ENCODE measurements at regions not wholly inside any gene's neighbourhood (a gene's known extent, or its start where the extent isn't known, plus 50 kb on each side); places are given as distances from the start of the nearest gene placed in this dataset.
"Not testable (repeated sequence)": the region's sequence is repeated elsewhere in the genome, so short reads cannot be mapped to it uniquely, and the experiment has no call there.

GRCh38 chr21:19145682-19146293 lies 742.2 kb upstream of the TMPRSS15 start:
- Mint-ChIP-seq H3K27me3 (no peaks in the 10 kb centered on the region), H3K4me1 (no peaks in the 10 kb centered on the region), H3K9me3 (peaks cover 15% of the 10 kb centered on the region), H3K36me3 (ENCODE audit: low read depth) (no peaks in the 10 kb centered on the region), H3K4me3 (no peak overlapping the region), H3K27ac (no peak overlapping the region)
- no peak for DNase-seq
- ChIA-PET CTCF (no interaction called here), POLR2A (no interaction called here)

- ChIA-PET CTCF (no interaction called here), POLR2A (no interaction called here)
- DNase-seq = no peak
- no peaks in the 10 kb centered on the region for H3K36me3 Mint-ChIP-seq (ENCODE audit: low read depth)
- H3K9me3 Mint-ChIP-seq = peaks cover 10% of the 10 kb centered on the region
- no peak overlapping the region for H3K4me3 Mint-ChIP-seq
- H3K27ac Mint-ChIP-seq = no peak overlapping the region
- H3K27me3 Mint-ChIP-seq = no peaks in the 10 kb centered on the region
- no peaks in the 10 kb centered on the region for H3K4me1 Mint-ChIP-seq
Observed at GRCh38 chr21:19148056-19148455, 744.5 kb upstream of the TMPRSS15 start.

DNA sequence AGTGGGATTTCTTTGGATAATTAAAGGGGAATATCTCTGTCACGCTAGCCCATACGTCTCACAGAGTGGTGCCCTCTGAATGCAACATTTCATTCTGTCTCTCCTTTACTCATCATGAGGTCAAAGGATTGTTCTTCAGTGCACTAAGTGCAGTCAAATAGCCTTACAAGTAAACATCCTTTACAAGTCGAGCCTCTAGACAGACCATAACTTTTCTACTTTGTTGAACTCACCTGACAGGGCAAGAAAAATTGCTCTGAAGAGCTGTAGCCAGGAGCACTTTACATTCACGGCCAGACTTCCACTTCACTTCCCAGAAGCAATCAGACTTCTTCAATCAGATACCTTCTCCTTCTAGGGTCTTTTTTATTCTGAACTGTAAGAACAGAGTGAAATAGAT lies 768.0 kb upstream of the TMPRSS15 start:
- no peaks in the 10 kb centered on the region for H3K36me3 Mint-ChIP-seq (ENCODE audit: low read depth)
- CTCF ChIA-PET = no interaction called here
- no peak overlapping the region for H3K27ac Mint-ChIP-seq
- H3K9me3 Mint-ChIP-seq = peaks cover 14% of the 10 kb centered on the region
- POLR2A ChIA-PET = no interaction called here
- no peaks in the 10 kb centered on the region for H3K4me1 Mint-ChIP-seq
- no peak overlapping the region for H3K4me3 Mint-ChIP-seq
- H3K27me3 Mint-ChIP-seq = no peaks in the 10 kb centered on the region
- DNase-seq = no peak

GRCh38 chr21:19181604-19182140 lies 778.1 kb upstream of the TMPRSS15 start:
- no peak for DNase-seq
- CTCF ChIA-PET = no interaction called here
- no peak overlapping the region for H3K4me3 Mint-ChIP-seq
- no peaks in the 10 kb centered on the region for H3K36me3 Mint-ChIP-seq (ENCODE audit: low read depth)
- no peaks in the 10 kb centered on the region for H3K27me3 Mint-ChIP-seq
- H3K4me1 Mint-ChIP-seq = no peaks in the 10 kb centered on the region
- POLR2A ChIA-PET = no interaction called here
- H3K9me3 Mint-ChIP-seq = peaks cover 19% of the 10 kb centered on the region
- no peak overlapping the region for H3K27ac Mint-ChIP-seq

DNA sequence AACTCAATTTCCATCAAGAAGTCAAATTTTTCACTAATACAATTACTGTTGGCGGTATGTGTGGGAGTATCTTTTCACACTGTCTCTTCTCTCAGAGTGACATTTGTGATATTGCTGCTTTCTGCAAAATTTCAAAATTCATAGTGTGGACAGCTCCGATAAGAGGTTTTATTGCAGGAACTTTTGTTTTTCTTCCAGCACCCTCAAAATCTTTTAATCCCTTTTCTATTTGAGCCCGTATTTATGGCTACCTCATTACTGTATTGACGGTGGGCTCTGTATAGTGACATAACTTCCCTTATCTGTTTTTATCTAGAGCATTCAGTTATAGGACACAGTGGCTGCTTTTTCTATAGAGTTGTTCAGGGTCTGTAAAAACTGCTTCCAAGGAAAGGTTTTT lies 794.4 kb upstream of the TMPRSS15 start:
- Mint-ChIP-seq H3K4me3 (no peak overlapping the region), H3K9me3 (peaks cover 23% of the 10 kb centered on the region), H3K27ac (no peak overlapping the region), H3K36me3 (ENCODE audit: low read depth) (no peaks in the 10 kb centered on the region), H3K4me1 (no peaks in the 10 kb centered on the region), H3K27me3 (no peaks in the 10 kb centered on the region)
- ChIA-PET CTCF (no interaction called here), POLR2A (no interaction called here)
- DNase-seq = no peak

GRCh38 chr21:19198801-19199200 lies 795.2 kb upstream of the TMPRSS15 start:
- ChIA-PET CTCF (no interaction called here), POLR2A (no interaction called here)
- Mint-ChIP-seq H3K36me3 (ENCODE audit: low read depth) (no peaks in the 10 kb centered on the region), H3K4me3 (no peak overlapping the region), H3K9me3 (peaks cover 23% of the 10 kb centered on the region), H3K4me1 (no peaks in the 10 kb centered on the region), H3K27me3 (no peaks in the 10 kb centered on the region), H3K27ac (no peak overlapping the region)
- DNase-seq = no peak

DNA sequence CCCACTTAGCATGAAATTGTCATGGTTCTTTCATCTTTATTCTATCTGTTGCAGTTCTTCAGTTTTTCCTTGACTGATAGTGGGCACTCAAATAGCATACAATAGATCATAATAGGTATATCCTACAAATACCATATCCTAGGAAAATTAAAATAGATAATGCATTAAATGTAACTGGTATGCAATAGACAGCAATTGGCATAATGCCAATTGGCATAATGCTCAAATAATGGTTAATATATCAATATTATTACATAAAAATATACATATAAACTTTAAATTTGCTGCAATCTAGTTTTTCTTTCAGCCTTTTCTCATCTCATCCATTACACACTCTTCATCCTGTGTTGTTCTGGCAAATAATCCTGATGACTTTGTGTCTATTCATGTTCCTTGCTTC lies 814.6 kb upstream of the TMPRSS15 start:
- Mint-ChIP-seq H3K9me3 (peaks cover 17% of the 10 kb centered on the region), H3K4me1 (no peaks in the 10 kb centered on the region), H3K4me3 (no peak overlapping the region), H3K27ac (no peak overlapping the region), H3K27me3 (no peaks in the 10 kb centered on the region), H3K36me3 (ENCODE audit: low read depth) (no peaks in the 10 kb centered on the region)
- no peak for DNase-seq
- CTCF ChIA-PET = no interaction called here
- POLR2A ChIA-PET = no interaction called here

- no peak overlapping the region for H3K4me3 Mint-ChIP-seq
- ChIA-PET CTCF (no interaction called here), POLR2A (no interaction called here)
- H3K36me3 Mint-ChIP-seq (ENCODE audit: low read depth) = no peaks in the 10 kb centered on the region
- no peaks in the 10 kb centered on the region for H3K4me1 Mint-ChIP-seq
- peaks cover 15% of the 10 kb centered on the region for H3K9me3 Mint-ChIP-seq
- H3K27me3 Mint-ChIP-seq = no peaks in the 10 kb centered on the region
- H3K27ac Mint-ChIP-seq = no peak overlapping the region
- no peak for DNase-seq
Observed at GRCh38 chr21:19224090-19224489, 820.5 kb upstream of the TMPRSS15 start.

GRCh38 chr21:19228226-19228625 lies 824.6 kb upstream of the TMPRSS15 start:
- ChIA-PET POLR2A (no interaction called here), CTCF (no interaction called here)
- H3K4me3 Mint-ChIP-seq = no peak overlapping the region
- no peak for DNase-seq
- H3K9me3 Mint-ChIP-seq = peaks cover 18% of the 10 kb centered on the region
- no peak overlapping the region for H3K27ac Mint-ChIP-seq
- H3K27me3 Mint-ChIP-seq = no peaks in the 10 kb centered on the region
- no peaks in the 10 kb centered on the region for H3K4me1 Mint-ChIP-seq
- no peaks in the 10 kb centered on the region for H3K36me3 Mint-ChIP-seq (ENCODE audit: low read depth)

- H3K4me3 Mint-ChIP-seq; CTCF ChIA-PET; H3K27ac Mint-ChIP-seq; H3K27me3 Mint-ChIP-seq; POLR2A ChIA-PET; H3K4me1 Mint-ChIP-seq; H3K36me3 Mint-ChIP-seq (ENCODE audit: low read depth); DNase-seq: not testable (repeated sequence)
- H3K9me3 Mint-ChIP-seq = peaks cover 29% of the 10 kb centered on the region
Observed at GRCh38 chr21:19233841-19234240, 830.3 kb upstream of the TMPRSS15 start.

DNA sequence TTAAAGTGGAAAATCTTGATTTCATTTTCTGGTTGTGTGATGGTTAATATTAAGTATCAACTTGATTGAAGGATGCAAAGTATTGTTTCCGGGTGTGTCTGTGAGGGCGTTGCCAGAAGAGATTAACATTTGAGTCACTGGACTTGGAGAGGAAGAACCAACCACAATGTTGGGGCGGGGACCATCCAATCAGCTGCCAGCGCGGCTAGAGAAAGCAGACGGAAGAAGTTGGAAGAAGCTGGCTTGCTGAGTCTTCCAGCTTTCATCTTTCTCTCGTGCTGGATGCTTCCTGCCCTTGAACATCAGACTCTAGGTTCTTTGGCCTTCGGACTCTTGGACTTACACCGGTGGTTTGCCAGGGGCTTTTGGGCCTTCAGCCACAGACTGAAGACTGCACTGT lies 832.6 kb upstream of the TMPRSS15 start:
- Mint-ChIP-seq H3K27ac (no peak overlapping the region), H3K9me3 (peaks cover 25% of the 10 kb centered on the region), H3K36me3 (ENCODE audit: low read depth) (no peaks in the 10 kb centered on the region), H3K4me1 (no peaks in the 10 kb centered on the region), H3K27me3 (no peaks in the 10 kb centered on the region), H3K4me3 (no peak overlapping the region)
- DNase-seq = no peak
- ChIA-PET CTCF (no interaction called here), POLR2A (no interaction called here)

DNA sequence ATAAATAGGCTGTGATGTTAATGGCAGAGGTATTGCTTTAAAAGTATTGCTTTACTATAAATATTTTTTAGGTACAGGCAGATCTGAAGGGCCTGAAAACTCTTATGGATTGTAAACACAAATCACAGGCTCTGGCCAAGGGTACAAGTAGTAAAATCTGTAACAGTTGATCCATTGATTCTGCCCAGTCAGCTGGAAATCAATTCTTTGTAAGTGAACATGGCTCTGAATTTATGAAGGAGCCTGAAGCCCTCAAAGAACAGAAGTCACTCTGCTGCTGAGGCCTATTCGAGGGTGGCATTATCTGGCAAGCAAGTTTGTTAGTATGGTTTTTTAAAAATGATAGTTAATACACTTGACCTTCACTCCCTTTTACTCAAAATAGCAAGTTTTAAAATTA lies 834.0 kb upstream of the TMPRSS15 start:
- peaks cover 24% of the 10 kb centered on the region for H3K9me3 Mint-ChIP-seq
- no peaks in the 10 kb centered on the region for H3K36me3 Mint-ChIP-seq (ENCODE audit: low read depth)
- no peak for DNase-seq
- H3K4me3 Mint-ChIP-seq = no peak overlapping the region
- CTCF ChIA-PET = no interaction called here
- H3K27me3 Mint-ChIP-seq = no peaks in the 10 kb centered on the region
- POLR2A ChIA-PET = no interaction called here
- H3K4me1 Mint-ChIP-seq = no peaks in the 10 kb centered on the region
- no peak overlapping the region for H3K27ac Mint-ChIP-seq

DNA sequence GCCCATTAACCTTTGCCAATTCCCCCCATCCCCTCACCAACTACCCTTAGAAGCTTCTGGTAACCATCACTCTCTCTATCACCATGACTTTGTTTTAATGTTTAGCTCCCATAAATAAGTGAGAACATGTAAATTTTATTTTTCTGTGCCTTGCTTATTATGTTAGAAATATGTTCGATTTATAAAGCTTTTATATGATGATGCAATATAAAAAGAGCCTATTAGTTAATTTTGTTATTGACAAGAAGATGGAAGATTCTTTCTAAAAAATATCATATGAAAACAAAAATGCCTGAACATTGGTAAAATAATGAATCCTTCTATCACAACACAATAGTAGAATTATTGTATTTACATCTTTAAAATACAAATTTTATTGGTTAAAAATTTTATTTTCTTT lies 836.1 kb upstream of the TMPRSS15 start:
- peaks cover 13% of the 10 kb centered on the region for H3K9me3 Mint-ChIP-seq
- no peak overlapping the region for H3K4me3 Mint-ChIP-seq
- ChIA-PET CTCF (no interaction called here), POLR2A (no interaction called here)
- no peak overlapping the region for H3K27ac Mint-ChIP-seq
- H3K36me3 Mint-ChIP-seq (ENCODE audit: low read depth) = no peaks in the 10 kb centered on the region
- no peak for DNase-seq
- no peaks in the 10 kb centered on the region for H3K4me1 Mint-ChIP-seq
- H3K27me3 Mint-ChIP-seq = no peaks in the 10 kb centered on the region

GRCh38 chr21:19244502-19245187 lies 841.1 kb upstream of the TMPRSS15 start:
- POLR2A ChIA-PET = no interaction called here
- H3K36me3 Mint-ChIP-seq (ENCODE audit: low read depth) = no peaks in the 10 kb centered on the region
- H3K4me3 Mint-ChIP-seq = no peak overlapping the region
- H3K4me1 Mint-ChIP-seq = no peaks in the 10 kb centered on the region
- CTCF ChIA-PET = no interaction called here
- no peaks in the 10 kb centered on the region for H3K27me3 Mint-ChIP-seq
- no peak for DNase-seq
- no peak overlapping the region for H3K27ac Mint-ChIP-seq
- H3K9me3 Mint-ChIP-seq = peaks cover 15% of the 10 kb centered on the region

Measured in activated CD4-positive, alpha-beta memory T cell treated with anti-CD3 and anti-CD28 coated beads, Interleukin-2, amount 10 ng/mL, durations not matched to agents 7 days and 5 days (primary cell).